ENCODE measurements at regions not wholly inside any gene's neighbourhood (a gene's known extent, or its start where the extent isn't known, plus 50 kb on each side); places are given as distances from the start of the nearest gene placed in this dataset.

DNA sequence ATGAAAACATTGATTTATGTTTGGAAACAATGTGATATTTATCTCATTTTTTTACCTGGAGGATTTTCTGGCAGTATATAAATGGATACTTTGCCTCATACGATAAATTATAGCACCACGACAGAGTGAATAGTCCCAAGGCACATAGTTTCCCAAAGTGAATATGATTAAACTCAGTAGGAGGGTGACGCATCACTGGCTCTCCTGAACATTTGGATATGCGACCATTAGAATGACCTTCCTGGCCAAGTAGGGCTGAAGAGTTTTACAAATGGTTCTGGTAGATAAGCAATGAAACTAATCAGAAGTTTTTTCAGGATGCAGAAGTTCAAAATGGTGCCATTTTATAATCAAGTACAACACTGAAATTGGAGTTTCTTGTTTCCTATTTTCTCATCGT, 397.7 kb downstream of the AASDHPPT start:
- no peak overlapping the region for H3K27ac Mint-ChIP-seq
- peaks cover 2% of the 10 kb centered on the region in 2 experiments; a peak in 2 of 4 replicates for H3K4me1 Mint-ChIP-seq
- H3K36me3 Mint-ChIP-seq (ENCODE audit: insufficient read depth in 1 of 3, low read depth in 3 of 3), result no peaks in the 10 kb centered on the region
- Histone ChIP-seq H4K5ac (ENCODE audit: insufficient read length, low read depth, low read length) (no peak overlapping the region), H3K9ac (ENCODE audit: extremely low read depth, insufficient read length, low read length) (no peak overlapping the region), H3T11ph (ENCODE audit: low read length) (no peak overlapping the region), H4K8ac (replicated peaks; ENCODE audit: insufficient read length, low read depth, low read length) (no peak overlapping the region), H2BK15ac (ENCODE audit: low read depth, low read length) (no peak overlapping the region), H2BK12ac (ENCODE audit: insufficient read length, low read depth, low read length) (no peak overlapping the region), H3K27me3 (ENCODE audit: insufficient read depth, low read length) (no peaks in the 10 kb centered on the region), H3K23ac (ENCODE audit: insufficient read length, low read depth, low read length) (no peak overlapping the region), H3K56ac (ENCODE audit: insufficient read length, low read depth, low read length) (no peak overlapping the region), H2AFZ (ENCODE audit: low read length) (no peak overlapping the region), H3K9me3 (ENCODE audit: control insufficient read depth, low read depth, low read length) (no peaks in the 10 kb centered on the region), H3K79me2 (ENCODE audit: insufficient read depth, low read length) (no peaks in the 10 kb centered on the region), H2BK20ac (ENCODE audit: low read depth, low read length, poor library complexity, severe bottlenecking) (no peak overlapping the region), H3K79me1 (ENCODE audit: insufficient read depth, low read depth, low read length, poor library complexity, severe bottlenecking) (no peaks in the 10 kb centered on the region), H4K20me1 (ENCODE audit: control insufficient read depth, insufficient read depth, insufficient read length) (no peaks in the 10 kb centered on the region), H2AK5ac (ENCODE audit: insufficient read length, low read length) (no peak overlapping the region), H2BK5ac (ENCODE audit: insufficient read length, low read length) (no peak overlapping the region), H3K18ac (ENCODE audit: insufficient read length, low read depth, low read length) (no peak overlapping the region), H2BK120ac (ENCODE audit: low read depth, low read length, poor library complexity, severe bottlenecking) (no peak overlapping the region), H3K4me2 (ENCODE audit: insufficient read depth, insufficient read length, low read length) (no peak overlapping the region), H3K14ac (ENCODE audit: insufficient read depth, low read length) (no peak overlapping the region), H3K4me1 (ENCODE audit: insufficient read depth, low read length) (no peaks in the 10 kb centered on the region), H3K23me2 (ENCODE audit: insufficient read length, low read depth, low read length, poor library complexity, severe bottlenecking) (no peaks in the 10 kb centered on the region), H3K27ac (ENCODE audit: insufficient read length, low read depth, low read length) (no peak overlapping the region), H3K4ac (ENCODE audit: low read depth, low read length) (no peak overlapping the region), H4K91ac (ENCODE audit: insufficient read length, low read depth, low read length) (no peak overlapping the region)
- no peaks in the 10 kb centered on the region for H3K27me3 Mint-ChIP-seq (ENCODE audit: low read depth)
- H3K9me3 Mint-ChIP-seq, result peaks cover 0 to 4% of the 10 kb centered on the region in 2 experiments; a peak in 2 of 5 replicates
- DNase-seq, result no peak
- TF ChIP-seq, protein P1, sequence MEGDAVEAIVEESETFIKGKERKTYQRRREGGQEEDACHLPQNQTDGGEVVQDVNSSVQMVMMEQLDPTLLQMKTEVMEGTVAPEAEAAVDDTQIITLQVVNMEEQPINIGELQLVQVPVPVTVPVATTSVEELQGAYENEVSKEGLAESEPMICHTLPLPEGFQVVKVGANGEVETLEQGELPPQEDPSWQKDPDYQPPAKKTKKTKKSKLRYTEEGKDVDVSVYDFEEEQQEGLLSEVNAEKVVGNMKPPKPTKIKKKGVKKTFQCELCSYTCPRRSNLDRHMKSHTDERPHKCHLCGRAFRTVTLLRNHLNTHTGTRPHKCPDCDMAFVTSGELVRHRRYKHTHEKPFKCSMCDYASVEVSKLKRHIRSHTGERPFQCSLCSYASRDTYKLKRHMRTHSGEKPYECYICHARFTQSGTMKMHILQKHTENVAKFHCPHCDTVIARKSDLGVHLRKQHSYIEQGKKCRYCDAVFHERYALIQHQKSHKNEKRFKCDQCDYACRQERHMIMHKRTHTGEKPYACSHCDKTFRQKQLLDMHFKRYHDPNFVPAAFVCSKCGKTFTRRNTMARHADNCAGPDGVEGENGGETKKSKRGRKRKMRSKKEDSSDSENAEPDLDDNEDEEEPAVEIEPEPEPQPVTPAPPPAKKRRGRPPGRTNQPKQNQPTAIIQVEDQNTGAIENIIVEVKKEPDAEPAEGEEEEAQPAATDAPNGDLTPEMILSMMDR (conservative IDR thresholded peaks at IDR 0.05), result no peak
- WGBS (ENCODE audit: extremely low coverage, insufficient read length, low lambda C conversion rate), result no CpG with 5 or more reads among the region's 5 CpGs
- H3K4me3 Mint-ChIP-seq, result no peak overlapping the region

Data from H9 (cell line).